ENCODE measurements at regions not wholly inside any gene's neighbourhood (a gene's known extent, or its start where the extent isn't known, plus 50 kb on each side); places are given as distances from the start of the nearest gene placed in this dataset.

- no peak for TF ChIP-seq CTCF (IDR thresholded peaks at IDR 0.05)
- TF ChIP-seq POLR2A (IDR thresholded peaks at IDR 0.05), result no peak
- TF ChIP-seq POLR2AphosphoS5 (IDR thresholded peaks at IDR 0.05), result no peak
These were observed 55.8 kb upstream of the MGAT5 start for GRCh38 chr2:134198006-134198634.
